Activated CD8-positive, alpha-beta T cell treated with anti-CD3 and anti-CD28 coated beads for 36 hours (primary cell): ENCODE measurements at regions not wholly inside any gene's neighbourhood (a gene's known extent, or its start where the extent isn't known, plus 50 kb on each side); places are given as distances from the start of the nearest gene placed in this dataset.

Experiments
- ATAC-seq: fragments of 200-7000 bp; cut with Tn5 transposase; one replicate; pipeline ENCODE4 v1.10.0; 2021; ENCODE audit warnings: mild to moderate bottlenecking, moderate library complexity
- CTCF ChIA-PET: fragments of 350-600 bp; sonication (Branson Sonifier 250); formaldehyde crosslinking; loops from one replicate; lab custom pipeline; 2021; ENCODE audit warnings: antibody characterized with exemption; lab: Charles Lee
- POLR2A ChIA-PET: fragments of 350-600 bp; sonication (Branson Sonifier 250); formaldehyde crosslinking; loops from one replicate; lab custom pipeline; 2021; ENCODE audit warnings: antibody characterized with exemption; lab: Charles Lee
- DNase-seq: peaks from one replicate; pipeline ENCODE4 v3.0.0-alpha.2; 2020
- H3K27ac Mint-ChIP-seq: one replicate; pipeline ENCODE4 v1.8.0; 2021; ENCODE audit warnings: mild to moderate bottlenecking, mixed read lengths
- H3K27me3 Mint-ChIP-seq: one replicate; pipeline ENCODE4 v1.8.0; 2021; ENCODE audit warnings: mixed read lengths
- H3K36me3 Mint-ChIP-seq: one replicate; pipeline ENCODE4 v1.8.0; 2021; ENCODE audit warnings: low read depth, mixed read lengths
- H3K4me1 Mint-ChIP-seq: one replicate; pipeline ENCODE4 v1.8.0; 2021; ENCODE audit warnings: low read depth, mixed read lengths
- H3K4me3 Mint-ChIP-seq: one replicate; pipeline ENCODE4 v1.8.0; 2021; ENCODE audit warnings: mild to moderate bottlenecking, moderate library complexity, mixed read lengths
- H3K9me3 Mint-ChIP-seq: one replicate; pipeline ENCODE4 v1.8.0; 2021; ENCODE audit warnings: mixed read lengths
- CTCF ChIP-seq: fragments of 200-600 bp; IDR thresholded peaks from one replicate; pipeline ENCODE4 v1.8.0; 2022; ENCODE audit warnings: antibody characterized with exemption, mild to moderate bottlenecking
- intact Hi-C: fragments of 100-400 bp; cut with micrococcal nuclease; formaldehyde crosslinking; loops from one replicate; pipeline ENCODE4 v1.10.0; 2022

- ATAC-seq (no peak), DNase-seq (no peak)
- Mint-ChIP-seq H3K27me3 (no peaks in the 10 kb centered on the region), H3K4me1 (no peaks in the 10 kb centered on the region), H3K36me3 (no peaks in the 10 kb centered on the region), H3K27ac (no peak overlapping the region), H3K4me3 (no peak overlapping the region), H3K9me3 (peaks cover 6% of the 10 kb centered on the region)
- ChIA-PET POLR2A (no interaction called here), CTCF (interaction anchor here (1.6 kb wide), 1 partner anchor 15 kb away, joined by 6 read pairs; no protein-coding TSS in a partner anchor)
- intact Hi-C loops = no loop called here
- TF ChIP-seq CTCF = no peak
Measured at GRCh38 chr6:113291751-113292445, 565.2 kb upstream of the MARCKS start.

- Mint-ChIP-seq H3K9me3 (peaks cover 2% of the 10 kb centered on the region), H3K36me3 (no peaks in the 10 kb centered on the region), H3K4me1 (no peaks in the 10 kb centered on the region), H3K4me3 (no peak overlapping the region), H3K27ac (no peak overlapping the region), H3K27me3 (no peaks in the 10 kb centered on the region)
- ChIA-PET POLR2A (no interaction called here), CTCF (interaction anchor here (1.6 kb wide), 1 partner anchor 14 kb away, joined by 6 read pairs; no protein-coding TSS in a partner anchor)
- ATAC-seq (no peak), DNase-seq (no peak)
- intact Hi-C loops = no loop called here
- TF ChIP-seq CTCF = no peak
Measured at GRCh38 chr6:113292646-113293422, 564.3 kb upstream of the MARCKS start.

GRCh38 chr6:113293423-113293740 lies 563.8 kb upstream of the MARCKS start:
- ChIA-PET CTCF (no interaction called here), POLR2A (no interaction called here)
- Mint-ChIP-seq H3K36me3 (no peaks in the 10 kb centered on the region), H3K27me3 (no peaks in the 10 kb centered on the region), H3K27ac (no peak overlapping the region), H3K4me3 (no peak overlapping the region), H3K9me3 (no peaks in the 10 kb centered on the region), H3K4me1 (no peaks in the 10 kb centered on the region)
- no peak for ATAC-seq
- intact Hi-C loops = no loop called here
- DNase-seq = no peak
- no peak for TF ChIP-seq CTCF

GRCh38 chr6:113299531-113299930 lies 557.6 kb upstream of the MARCKS start:
- Mint-ChIP-seq H3K4me1 (no peaks in the 10 kb centered on the region), H3K4me3 (no peak overlapping the region), H3K9me3 (no peaks in the 10 kb centered on the region), H3K27me3 (peaks cover 1% of the 10 kb centered on the region), H3K27ac (no peak overlapping the region), H3K36me3 (no peaks in the 10 kb centered on the region)
- no peak for TF ChIP-seq CTCF
- ATAC-seq (no peak), DNase-seq (no peak)
- POLR2A ChIA-PET = no interaction called here
- CTCF ChIA-PET = no interaction called here
- intact Hi-C loops = no loop called here

GRCh38 chr6:113301651-113302050 lies 555.5 kb upstream of the MARCKS start:
- ATAC-seq (no peak), DNase-seq (no peak)
- TF ChIP-seq CTCF = no peak
- intact Hi-C loops = no loop called here
- Mint-ChIP-seq H3K9me3 (no peaks in the 10 kb centered on the region), H3K4me3 (no peak overlapping the region), H3K4me1 (no peaks in the 10 kb centered on the region), H3K27ac (no peak overlapping the region), H3K27me3 (peaks cover 1% of the 10 kb centered on the region), H3K36me3 (no peaks in the 10 kb centered on the region)
- POLR2A ChIA-PET = no interaction called here
- CTCF ChIA-PET = no interaction called here
